GM21367 (cell line): ENCODE measurements at regions not wholly inside any gene's neighbourhood (a gene's known extent, or its start where the extent isn't known, plus 50 kb on each side); places are given as distances from the start of the nearest gene placed in this dataset.
"Not testable (repeated sequence)": the region's sequence is repeated elsewhere in the genome, so short reads cannot be mapped to it uniquely, and the experiment has no call there.

Experiments used
- ATAC-seq: cut with Tn5 transposase; IDR thresholded peaks from one replicate; pipeline ENCODE4 v1.9.1; 2021; ENCODE audit not compliant: unreplicated experiment

- no peak for ATAC-seq
These were observed 204.2 kb downstream of the FGF9 start for GRCh38 chr13:21875116-21875515.

- no peak for ATAC-seq
These were observed 208.5 kb downstream of the FGF9 start for GRCh38 chr13:21879263-21879914.

GRCh38 chr13:21882766-21883165 lies 211.9 kb downstream of the FGF9 start:
- ATAC-seq, result no peak

GRCh38 chr13:21883713-21884112 lies 212.8 kb downstream of the FGF9 start:
- ATAC-seq, result no peak

- ATAC-seq, result no peak
These were observed 213.5 kb downstream of the FGF9 start for GRCh38 chr13:21884299-21884909.

GRCh38 chr13:21884965-21885567 lies 214.2 kb downstream of the FGF9 start:
- ATAC-seq, result no peak

GRCh38 chr13:21885714-21886224 lies 214.9 kb downstream of the FGF9 start:
- ATAC-seq, result no peak

- no peak for ATAC-seq
These were observed 218.8 kb downstream of the FGF9 start for GRCh38 chr13:21889651-21890050.

GRCh38 chr13:21890220-21890619 lies 219.3 kb downstream of the FGF9 start:
- ATAC-seq, result not testable (repeated sequence)

- ATAC-seq, result no peak
These were observed 223.2 kb downstream of the FGF9 start for GRCh38 chr13:21894091-21894490.

GRCh38 chr13:21894703-21895699 lies 224.1 kb downstream of the FGF9 start:
- ATAC-seq, result no peak

- ATAC-seq, result no peak
These were observed 224.9 kb downstream of the FGF9 start for GRCh38 chr13:21895779-21896178.

GRCh38 chr13:21897161-21897560 lies 226.3 kb downstream of the FGF9 start:
- ATAC-seq, result no peak

- ATAC-seq, result no peak
These were observed 227.6 kb downstream of the FGF9 start for GRCh38 chr13:21898459-21898858.

- no peak for ATAC-seq
These were observed 228.1 kb downstream of the FGF9 start for GRCh38 chr13:21898945-21899344.

- no peak for ATAC-seq
These were observed 230.5 kb downstream of the FGF9 start for GRCh38 chr13:21901336-21901735.

- no peak for ATAC-seq
These were observed 231.2 kb downstream of the FGF9 start for GRCh38 chr13:21901811-21902708.

- no peak for ATAC-seq
These were observed 231.8 kb downstream of the FGF9 start for GRCh38 chr13:21902709-21903098.

- no peak for ATAC-seq
These were observed 234.6 kb downstream of the FGF9 start for GRCh38 chr13:21905486-21905885.

GRCh38 chr13:21909331-21909730 lies 238.5 kb downstream of the FGF9 start:
- no peak for ATAC-seq
